ENCODE measurements at regions not wholly inside any gene's neighbourhood (a gene's known extent, or its start where the extent isn't known, plus 50 kb on each side); places are given as distances from the start of the nearest gene placed in this dataset.

DNA sequence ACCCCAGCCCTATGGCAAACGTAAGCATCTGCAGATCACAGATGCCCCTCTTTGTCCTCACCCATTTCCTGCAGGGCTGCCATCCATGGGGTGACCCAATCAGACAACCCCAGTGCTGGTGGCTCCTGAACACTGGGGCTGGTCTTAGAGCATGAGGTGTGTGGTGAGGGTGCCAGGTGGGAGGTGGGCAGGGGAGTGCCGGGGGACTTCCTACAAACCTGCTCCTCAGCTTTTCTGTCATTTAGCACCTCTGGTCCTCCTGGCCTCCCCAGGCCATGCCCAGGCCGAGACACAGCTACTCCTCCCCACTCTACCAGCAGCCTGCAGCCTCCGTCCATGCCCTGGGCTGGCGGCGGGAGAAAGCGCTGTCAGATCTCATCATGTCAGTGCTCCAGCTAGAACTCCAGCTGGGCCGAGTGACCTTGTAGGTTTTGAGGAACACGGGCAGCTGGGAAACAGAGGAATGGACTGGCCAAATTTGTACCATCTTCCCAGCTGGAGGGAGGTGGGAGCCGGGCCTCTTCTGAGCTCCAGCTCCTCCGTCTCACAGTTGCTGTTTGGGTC lies 157.7 kb upstream of the NECTIN1 start:
- DNase-seq, result no peak
- H3K27me3 ChIP-seq (ENCODE audit: control insufficient read depth, insufficient read depth, low read length), result peaks cover 15% of the 10 kb centered on the region

More for the DNA sequence above, 157.7 kb upstream of the NECTIN1 start:
- H4K8ac ChIP-seq (ENCODE audit: low read depth in 2 of 2, low read length in 2 of 2), result no peak overlapping the region
- H2BK15ac ChIP-seq (ENCODE audit: low read depth, low read length), result no peak overlapping the region
- H4K91ac ChIP-seq (ENCODE audit: insufficient read depth, low read depth, low read length), result no peak overlapping the region
- ChIA-PET CTCF (no interaction called here), POLR2A (ENCODE audit: unreplicated experiment) (interaction anchor here (0.6 kb wide), 1 partner anchor 8 kb away, joined by 3 read pairs; no protein-coding TSS in a partner anchor)
- in situ Hi-C loops (cut with MboI; ENCODE audit: low sequenced_read_pairs) (no loop called here), dilution Hi-C loops (cut with HindIII; ENCODE audit: low sequenced_read_pairs, unreplicated experiment) (no loop called here), intact Hi-C loops (cut with micrococcal nuclease) (no loop called here)
- no peaks in the 10 kb centered on the region for H4K20me1 ChIP-seq (ENCODE audit: insufficient read depth, low read length)
- no peak overlapping the region for H2AK9ac ChIP-seq (replicated peaks; ENCODE audit: low read depth, low read length, poor library complexity)
- H3K9ac ChIP-seq (ENCODE audit: low read depth, low read length), result no peak overlapping the region
- H3K56ac ChIP-seq (ENCODE audit: extremely low read depth, insufficient read depth, low read length), result no peak overlapping the region
- no peak overlapping the region for H3K14ac ChIP-seq (replicated peaks; ENCODE audit: low read depth, low read length)
- no peaks in the 10 kb centered on the region for H3K79me1 ChIP-seq (ENCODE audit: low read depth in 1 of 2, low read length in 2 of 2)
- H2AFZ ChIP-seq (replicated peaks; ENCODE audit: low read length, poor library complexity), result no peak overlapping the region
- H2BK20ac ChIP-seq (ENCODE audit: low read depth, low read length), result no peak overlapping the region
- no peak overlapping the region for H3K4me2 ChIP-seq (ENCODE audit: low read depth, low read length)
- no peak overlapping the region for H3K23ac ChIP-seq (ENCODE audit: low read depth, low read length)
- H2BK5ac ChIP-seq (ENCODE audit: low read depth, low read length, poor library complexity, severe bottlenecking), result no peak overlapping the region
- no TSS peak for BruUV-seq (replicated peaks)
- H2AK5ac ChIP-seq (ENCODE audit: low read depth, low read length), result no peak overlapping the region
- no peak overlapping the region for H3K18ac ChIP-seq (ENCODE audit: low read depth, low read length)
- no peak overlapping the region for H3K4ac ChIP-seq (ENCODE audit: low read depth, low read length)
- no peak for TF ChIP-seq RFX5 (IDR thresholded peaks at IDR 0.05; ENCODE audit: low read depth, low read length)
- no peak for TF ChIP-seq MAFK (IDR thresholded peaks at IDR 0.05; ENCODE audit: low read depth, low read length)
- no peak for TF ChIP-seq CEBPB (IDR thresholded peaks at IDR 0.05; ENCODE audit: low read depth, low read length)
- no peak for TF ChIP-seq RAD21 (IDR thresholded peaks at IDR 0.05; ENCODE audit: low read length)
- TF ChIP-seq NFE2L2 (IDR thresholded peaks at IDR 0.05; ENCODE audit: low read depth, low read length), result no peak
- TF ChIP-seq CHD1 (IDR thresholded peaks at IDR 0.05; ENCODE audit: low read depth, low read length), result no peak
- TF ChIP-seq, protein P1, sequence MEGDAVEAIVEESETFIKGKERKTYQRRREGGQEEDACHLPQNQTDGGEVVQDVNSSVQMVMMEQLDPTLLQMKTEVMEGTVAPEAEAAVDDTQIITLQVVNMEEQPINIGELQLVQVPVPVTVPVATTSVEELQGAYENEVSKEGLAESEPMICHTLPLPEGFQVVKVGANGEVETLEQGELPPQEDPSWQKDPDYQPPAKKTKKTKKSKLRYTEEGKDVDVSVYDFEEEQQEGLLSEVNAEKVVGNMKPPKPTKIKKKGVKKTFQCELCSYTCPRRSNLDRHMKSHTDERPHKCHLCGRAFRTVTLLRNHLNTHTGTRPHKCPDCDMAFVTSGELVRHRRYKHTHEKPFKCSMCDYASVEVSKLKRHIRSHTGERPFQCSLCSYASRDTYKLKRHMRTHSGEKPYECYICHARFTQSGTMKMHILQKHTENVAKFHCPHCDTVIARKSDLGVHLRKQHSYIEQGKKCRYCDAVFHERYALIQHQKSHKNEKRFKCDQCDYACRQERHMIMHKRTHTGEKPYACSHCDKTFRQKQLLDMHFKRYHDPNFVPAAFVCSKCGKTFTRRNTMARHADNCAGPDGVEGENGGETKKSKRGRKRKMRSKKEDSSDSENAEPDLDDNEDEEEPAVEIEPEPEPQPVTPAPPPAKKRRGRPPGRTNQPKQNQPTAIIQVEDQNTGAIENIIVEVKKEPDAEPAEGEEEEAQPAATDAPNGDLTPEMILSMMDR (conservative IDR thresholded peaks at IDR 0.05; ENCODE audit: low read depth, low read length), result no peak
- no peak for TF ChIP-seq SMC3 (IDR thresholded peaks at IDR 0.05; ENCODE audit: low read depth, low read length)
- TF ChIP-seq ELK1 (IDR thresholded peaks at IDR 0.05; ENCODE audit: borderline replicate concordance, low read depth, low read length), result no peak
- no peak for TF ChIP-seq MAZ (IDR thresholded peaks at IDR 0.05; ENCODE audit: borderline replicate concordance, low read depth, low read length)
- TF ChIP-seq BHLHE40 (IDR thresholded peaks at IDR 0.05; ENCODE audit: low read depth, low read length), result no peak
- no peak for TF ChIP-seq FOS (IDR thresholded peaks at IDR 0.05; ENCODE audit: low read depth, low read length)
- no peak for TF ChIP-seq POLR2A (IDR thresholded peaks at IDR 0.05; ENCODE audit: low read depth, low read length)
- no peak for TF ChIP-seq MXI1 (IDR thresholded peaks at IDR 0.05; ENCODE audit: borderline replicate concordance, low read depth, low read length)
- TF ChIP-seq RCOR1 (IDR thresholded peaks at IDR 0.05; ENCODE audit: insufficient replicate concordance, low read length), result no peak
- no peak for TF ChIP-seq USF2 (IDR thresholded peaks at IDR 0.05; ENCODE audit: low read depth, low read length)
- ATAC-seq (ENCODE audit: low read depth), result no peak
- no peak overlapping the region for H3K4me3 ChIP-seq (ENCODE audit: insufficient read depth, low read depth, low read length)
- H3K36me3 ChIP-seq (ENCODE audit: control insufficient read depth, insufficient read depth, low read length), result no peaks in the 10 kb centered on the region
- H3K9me1 ChIP-seq (ENCODE audit: insufficient read depth, low read length), result no peaks in the 10 kb centered on the region
- WGBS, 2 experiments (ENCODE audit: extremely low coverage in 2 of 2, insufficient read length in 1 of 2), result 30% methylated on average over 2 of the region's 11 CpGs; no CpG with 5 or more reads in 1 of the 2 experiments
- no peak overlapping the region for H2BK120ac ChIP-seq (ENCODE audit: low read depth, low read length)
- H3K9me3 ChIP-seq (ENCODE audit: control insufficient read depth, insufficient read depth, low read length), result no peaks in the 10 kb centered on the region
- no peaks in the 10 kb centered on the region for H3K4me1 ChIP-seq (ENCODE audit: control insufficient read depth, insufficient read depth, low read length)
- H4K5ac ChIP-seq (ENCODE audit: low read depth, low read length), result no peak overlapping the region
- H3K27ac ChIP-seq (ENCODE audit: insufficient read depth, low read length), result no peak overlapping the region

Data from IMR-90 (cell line).